Stimulated activated naive CD4-positive, alpha-beta T cell (primary cell): ENCODE measurements at regions not wholly inside any gene's neighbourhood (a gene's known extent, or its start where the extent isn't known, plus 50 kb on each side); places are given as distances from the start of the nearest gene placed in this dataset.

Experiments used
- DNase-seq, 6 experiments: peaks; one replicate each; lab custom pipeline; 2025; lab: John Stamatoyannopoulos, UW

- DNase-seq, result no peak
Observed at GRCh38 chr5:133905424-133905823, 63.0 kb downstream of the C5orf15 start.

GRCh38 chr5:133904641-133905040, 63.8 kb downstream of the C5orf15 start:
- no peak for DNase-seq

- DNase-seq, result no peak
Observed at GRCh38 chr5:133902511-133903118, 65.8 kb downstream of the C5orf15 start.

GRCh38 chr5:133900534-133901270, 67.7 kb downstream of the C5orf15 start:
- no peak for DNase-seq

- no peak for DNase-seq
Observed at GRCh38 chr5:133899506-133899905, 68.9 kb downstream of the C5orf15 start.

GRCh38 chr5:133898440-133898839, 70.0 kb downstream of the C5orf15 start:
- no peak for DNase-seq

GRCh38 chr5:133897431-133897830, 71.0 kb downstream of the C5orf15 start:
- no peak for DNase-seq

DNA sequence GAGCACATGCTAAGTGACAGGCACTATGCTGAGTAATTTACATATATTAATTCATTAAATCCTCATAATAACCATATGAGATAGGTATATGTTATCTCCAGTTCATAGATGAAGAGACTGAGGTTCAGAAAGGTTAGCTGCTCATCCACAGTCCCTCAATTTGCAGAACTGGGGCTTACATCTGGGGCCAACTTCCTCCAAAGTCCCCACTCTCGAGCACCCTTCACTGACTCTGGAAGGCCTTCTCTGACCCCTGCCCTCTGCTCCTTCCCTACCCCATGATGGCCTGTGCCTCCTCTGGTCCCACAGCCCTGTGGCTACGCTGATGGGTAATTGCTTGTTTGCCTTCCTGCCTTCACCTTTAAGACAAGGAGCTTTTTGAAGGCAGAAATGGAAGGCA, 71.6 kb downstream of the C5orf15 start:
- no peak for DNase-seq

GRCh38 chr5:133895979-133896845, 72.2 kb downstream of the C5orf15 start:
- no peak for DNase-seq

GRCh38 chr5:133894143-133894542, 74.3 kb downstream of the C5orf15 start:
- no peak for DNase-seq

DNA sequence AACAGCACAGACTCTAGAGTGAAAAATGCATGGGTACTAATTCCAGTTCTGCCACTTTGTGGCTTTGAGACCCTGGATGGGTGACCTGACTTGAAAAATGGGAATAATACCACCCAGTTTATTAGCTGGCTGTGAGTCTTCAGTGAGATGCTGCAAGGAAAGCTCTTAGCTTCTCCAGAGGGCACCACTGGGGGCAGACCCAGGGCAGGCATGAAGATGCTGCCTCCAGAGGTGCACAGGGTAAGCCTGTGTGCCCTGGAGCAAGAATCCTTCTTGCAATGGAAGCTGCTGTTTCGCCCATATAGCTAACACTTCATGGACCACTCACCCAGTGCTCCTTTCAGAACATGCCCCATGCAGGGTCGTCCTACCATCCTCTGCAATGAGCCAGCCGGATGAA, 75.7 kb downstream of the C5orf15 start:
- no peak for DNase-seq

DNA sequence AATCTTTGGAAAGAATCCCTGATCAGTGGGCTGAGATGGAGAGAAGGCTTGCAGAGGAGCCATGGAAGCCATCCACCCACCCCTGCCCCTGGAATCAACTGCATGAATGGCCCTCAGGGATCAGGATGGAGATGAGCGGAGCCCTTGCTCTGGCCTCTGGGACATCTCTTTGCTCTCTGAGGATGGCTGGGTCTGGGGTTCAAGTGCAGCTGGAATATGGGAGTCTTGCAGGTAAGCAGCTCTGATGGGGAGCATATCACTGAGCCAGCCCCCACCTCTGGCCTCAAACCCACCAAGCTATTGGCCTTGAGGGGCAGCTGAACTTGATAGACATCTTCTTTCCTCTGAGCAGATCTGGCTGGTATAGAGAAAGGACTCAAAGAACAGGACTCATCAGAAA, 76.1 kb downstream of the C5orf15 start:
- DNase-seq, result no peak

GRCh38 chr5:133891390-133891789, 77.0 kb downstream of the C5orf15 start:
- DNase-seq, result no peak

DNA sequence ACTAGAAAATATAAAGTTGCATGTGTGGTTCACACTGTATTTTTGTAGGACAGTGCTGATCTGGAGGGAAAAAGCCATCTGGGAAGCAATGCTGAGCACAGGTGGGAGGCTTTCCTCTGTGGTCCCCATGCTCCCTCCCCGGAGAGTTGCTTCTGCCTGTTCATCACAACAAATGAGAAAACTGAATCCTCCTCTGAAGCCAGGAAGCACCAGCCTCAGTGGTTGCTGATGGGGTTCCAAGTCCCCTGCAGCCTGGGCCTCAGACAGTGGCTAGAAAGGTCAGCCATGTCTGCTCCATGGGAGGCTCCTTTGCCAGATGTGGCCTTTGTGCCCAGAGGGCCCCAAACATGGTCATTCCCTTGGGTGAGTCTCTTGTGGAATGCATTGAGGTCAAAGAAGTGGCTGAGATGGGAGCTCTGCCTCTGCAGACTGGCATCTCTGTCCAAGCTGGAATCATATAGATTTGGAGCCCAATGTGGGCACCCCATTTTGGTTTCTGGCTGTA, 77.6 kb downstream of the C5orf15 start:
- no peak for DNase-seq

- DNase-seq, result no peak
Observed at GRCh38 chr5:133890314-133890713, 78.1 kb downstream of the C5orf15 start.

- no peak for DNase-seq
Observed at GRCh38 chr5:133889271-133889905, 79.0 kb downstream of the C5orf15 start.

- no peak for DNase-seq
Observed at GRCh38 chr5:133888625-133888991, 79.8 kb downstream of the C5orf15 start.

DNA sequence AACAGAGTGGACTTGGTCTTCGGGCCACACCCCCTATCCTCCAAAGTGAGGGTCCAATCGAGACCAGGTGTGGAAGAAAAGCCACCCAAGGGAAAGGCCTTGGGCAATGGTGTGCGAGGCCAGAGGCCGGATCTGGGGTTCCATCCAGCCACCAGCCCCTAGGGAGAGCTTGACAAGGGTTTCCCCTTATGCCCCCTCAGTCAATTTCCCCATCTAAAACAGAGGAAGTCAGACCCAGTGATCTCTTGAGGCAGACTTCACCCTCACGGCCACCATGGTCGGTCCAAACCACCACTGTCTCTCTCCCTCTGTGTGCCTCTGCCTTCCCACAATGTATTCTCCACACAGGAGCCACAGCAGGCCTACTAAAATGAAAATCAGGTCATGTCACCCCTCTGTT, 82.9 kb downstream of the C5orf15 start:
- no peak for DNase-seq

DNA sequence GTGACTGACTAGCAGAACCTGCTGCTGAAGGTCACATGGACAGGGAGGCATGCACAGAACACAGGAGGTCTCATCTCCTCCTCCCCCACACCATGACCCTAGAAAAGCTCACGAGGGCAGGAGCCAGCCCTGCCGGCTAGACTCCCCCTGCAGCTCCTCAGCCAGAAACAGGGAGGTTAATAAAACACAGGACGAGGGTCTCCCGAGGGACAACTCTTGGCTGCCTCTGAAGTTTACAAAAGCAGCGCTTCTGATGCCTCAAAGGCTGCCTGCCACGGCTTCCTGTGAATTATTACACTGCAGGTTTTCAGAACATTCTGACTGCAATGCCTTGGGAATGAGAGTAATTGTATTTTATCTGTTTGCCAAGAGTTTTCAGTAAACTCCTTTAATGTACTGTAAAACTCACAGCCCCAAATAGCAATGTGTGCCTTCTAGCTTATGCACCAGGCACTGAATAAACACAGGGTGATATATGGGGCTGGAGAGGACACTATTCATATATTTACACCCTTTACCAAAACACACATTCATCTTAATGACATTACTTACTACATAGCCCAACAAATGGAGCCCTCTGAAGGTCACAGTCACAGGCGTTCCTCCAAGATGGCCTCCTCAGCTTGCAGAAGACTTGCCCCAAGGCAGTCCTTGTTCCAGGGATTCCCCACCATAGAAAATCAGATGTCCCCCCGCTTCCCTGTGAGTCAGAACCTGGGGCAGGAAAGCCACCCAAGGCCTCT, 83.7 kb downstream of the C5orf15 start:
- no peak for DNase-seq

- DNase-seq, result no peak
Observed at GRCh38 chr5:133883916-133884315, 84.5 kb downstream of the C5orf15 start.

DNA sequence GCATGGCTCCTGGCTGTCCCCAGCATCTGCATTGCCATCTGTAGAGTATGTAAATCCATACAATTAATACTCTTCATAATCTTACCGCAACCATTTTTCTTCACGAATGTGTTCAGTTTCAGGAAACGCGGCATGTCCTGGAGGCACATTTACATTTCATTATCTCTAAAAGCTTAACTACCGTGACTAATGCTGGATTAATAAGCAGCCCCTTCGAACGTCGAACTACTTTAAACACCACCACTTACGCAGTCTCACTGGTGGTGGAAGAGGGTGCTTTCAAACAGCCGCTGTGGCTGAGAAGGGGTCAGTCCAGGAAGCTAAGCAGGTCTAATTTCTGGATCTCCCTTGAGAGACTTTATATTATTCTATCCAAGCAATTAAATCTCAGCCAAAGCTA, 85.6 kb downstream of the C5orf15 start:
- no peak for DNase-seq

DNA sequence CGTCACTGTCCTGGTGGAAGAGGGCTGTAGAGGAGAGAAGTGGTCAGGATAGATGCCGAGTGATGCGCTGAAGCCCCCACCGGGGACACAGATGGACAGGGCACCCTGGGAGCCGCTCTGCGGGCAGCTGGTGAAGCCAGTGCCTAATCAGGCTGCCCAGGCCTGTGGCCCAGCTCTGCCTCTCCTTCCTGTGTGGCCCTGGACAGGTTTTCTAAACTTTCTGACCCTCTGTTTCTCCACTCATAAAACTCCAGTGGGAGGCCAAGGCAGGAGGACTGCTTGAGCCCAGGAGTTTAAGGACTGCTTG, 86.1 kb downstream of the C5orf15 start:
- no peak for DNase-seq
